WTC11 (cell line): ENCODE measurements at regions not wholly inside any gene's neighbourhood (a gene's known extent, or its start where the extent isn't known, plus 50 kb on each side); places are given as distances from the start of the nearest gene placed in this dataset.

Experiments
- CREB1 ChIP-seq: sonication (generic); formaldehyde crosslinking; IDR thresholded peaks from 2 replicates; pipeline ENCODE4 v1.8.0; 2023; ENCODE audit warnings: mild to moderate bottlenecking, missing genetic modification reagents
- CREM ChIP-seq: sonication (generic); formaldehyde crosslinking; IDR thresholded peaks from 2 replicates; pipeline ENCODE4 v1.8.1; 2022; ENCODE audit warnings: mild to moderate bottlenecking, missing genetic modification reagents, moderate library complexity
- HMGA2 ChIP-seq: fragments of 250-450 bp; sonication (Bioruptor Pico); IDR thresholded peaks from 2 replicates; pipeline ENCODE4 v1.4.0; 2021; ENCODE audit warnings: mild to moderate bottlenecking, moderate library complexity
- NFE2L1 ChIP-seq: sonication (generic); formaldehyde crosslinking; IDR thresholded peaks from 2 replicates; pipeline ENCODE4 v1.8.1; 2023; ENCODE audit warnings: missing genetic modification reagents
- NR2C2 ChIP-seq: sonication (generic); formaldehyde crosslinking; IDR thresholded peaks from 2 replicates; pipeline ENCODE4 v1.8.0; 2022; ENCODE audit warnings: mild to moderate bottlenecking, missing genetic modification reagents
- NR3C1 ChIP-seq: sonication (generic); formaldehyde crosslinking; conservative IDR thresholded peaks from 2 replicates; pipeline ENCODE4 v1.8.1; 2023; ENCODE audit warnings: low read depth, mild to moderate bottlenecking, missing genetic modification reagents
- TF ChIP-seq, protein P1 (sequence below): fragments of 200-600 bp; IDR thresholded peaks from 2 replicates; pipeline ENCODE4 v1.8.0; 2022; ENCODE audit warnings: antibody characterized with exemption
- TF ChIP-seq, protein P2 (sequence below): sonication (generic); formaldehyde crosslinking; IDR thresholded peaks from 2 replicates; pipeline ENCODE4 v1.8.1; 2022; ENCODE audit warnings: low read depth, missing genetic modification reagents, borderline replicate concordance
- TF ChIP-seq, protein P3 (sequence below): sonication (generic); formaldehyde crosslinking; IDR thresholded peaks from 2 replicates; pipeline ENCODE4 v1.8.0; 2022; ENCODE audit warnings: mild to moderate bottlenecking, missing genetic modification reagents

DNA sequence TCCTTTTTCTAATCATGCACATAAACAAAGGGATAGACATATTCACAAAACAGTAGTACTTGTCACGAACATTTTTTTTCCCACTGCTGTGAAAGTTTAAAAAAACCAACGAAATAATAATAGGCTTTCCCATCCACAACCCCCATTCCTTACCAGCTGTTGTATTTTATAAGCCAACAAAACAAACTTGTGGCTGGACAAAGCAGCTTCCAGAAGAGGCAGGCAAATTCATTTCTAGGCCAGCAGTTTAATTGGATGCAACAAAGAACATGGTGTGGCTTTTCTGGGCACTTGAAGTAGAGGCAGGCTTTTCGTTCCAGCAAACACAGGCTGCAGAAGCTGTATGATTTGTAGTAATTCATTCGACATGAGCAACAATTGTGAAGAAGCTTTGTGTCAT, 56.0 kb upstream of the FAM20A start:
- TF ChIP-seq, protein P1, sequence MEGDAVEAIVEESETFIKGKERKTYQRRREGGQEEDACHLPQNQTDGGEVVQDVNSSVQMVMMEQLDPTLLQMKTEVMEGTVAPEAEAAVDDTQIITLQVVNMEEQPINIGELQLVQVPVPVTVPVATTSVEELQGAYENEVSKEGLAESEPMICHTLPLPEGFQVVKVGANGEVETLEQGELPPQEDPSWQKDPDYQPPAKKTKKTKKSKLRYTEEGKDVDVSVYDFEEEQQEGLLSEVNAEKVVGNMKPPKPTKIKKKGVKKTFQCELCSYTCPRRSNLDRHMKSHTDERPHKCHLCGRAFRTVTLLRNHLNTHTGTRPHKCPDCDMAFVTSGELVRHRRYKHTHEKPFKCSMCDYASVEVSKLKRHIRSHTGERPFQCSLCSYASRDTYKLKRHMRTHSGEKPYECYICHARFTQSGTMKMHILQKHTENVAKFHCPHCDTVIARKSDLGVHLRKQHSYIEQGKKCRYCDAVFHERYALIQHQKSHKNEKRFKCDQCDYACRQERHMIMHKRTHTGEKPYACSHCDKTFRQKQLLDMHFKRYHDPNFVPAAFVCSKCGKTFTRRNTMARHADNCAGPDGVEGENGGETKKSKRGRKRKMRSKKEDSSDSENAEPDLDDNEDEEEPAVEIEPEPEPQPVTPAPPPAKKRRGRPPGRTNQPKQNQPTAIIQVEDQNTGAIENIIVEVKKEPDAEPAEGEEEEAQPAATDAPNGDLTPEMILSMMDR = no peak
- no peak for TF ChIP-seq NR3C1 (CRISPR knock-in tag)
- TF ChIP-seq CREB1 (CRISPR knock-in tag) = no peak
- TF ChIP-seq NR2C2 (CRISPR knock-in tag) = no peak
- TF ChIP-seq, protein P2, sequence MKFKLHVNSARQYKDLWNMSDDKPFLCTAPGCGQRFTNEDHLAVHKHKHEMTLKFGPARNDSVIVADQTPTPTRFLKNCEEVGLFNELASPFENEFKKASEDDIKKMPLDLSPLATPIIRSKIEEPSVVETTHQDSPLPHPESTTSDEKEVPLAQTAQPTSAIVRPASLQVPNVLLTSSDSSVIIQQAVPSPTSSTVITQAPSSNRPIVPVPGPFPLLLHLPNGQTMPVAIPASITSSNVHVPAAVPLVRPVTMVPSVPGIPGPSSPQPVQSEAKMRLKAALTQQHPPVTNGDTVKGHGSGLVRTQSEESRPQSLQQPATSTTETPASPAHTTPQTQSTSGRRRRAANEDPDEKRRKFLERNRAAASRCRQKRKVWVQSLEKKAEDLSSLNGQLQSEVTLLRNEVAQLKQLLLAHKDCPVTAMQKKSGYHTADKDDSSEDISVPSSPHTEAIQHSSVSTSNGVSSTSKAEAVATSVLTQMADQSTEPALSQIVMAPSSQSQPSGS (CRISPR knock-in tag) = no peak
- no peak for TF ChIP-seq NFE2L1 (CRISPR knock-in tag)
- TF ChIP-seq HMGA2 (CRISPR knock-in tag) = no peak
- TF ChIP-seq, protein P3, sequence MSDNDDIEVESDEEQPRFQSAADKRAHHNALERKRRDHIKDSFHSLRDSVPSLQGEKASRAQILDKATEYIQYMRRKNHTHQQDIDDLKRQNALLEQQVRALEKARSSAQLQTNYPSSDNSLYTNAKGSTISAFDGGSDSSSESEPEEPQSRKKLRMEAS (CRISPR knock-in tag) = no peak
- no peak for TF ChIP-seq CREM (CRISPR knock-in tag)
